ENCODE measurements at regions not wholly inside any gene's neighbourhood (a gene's known extent, or its start where the extent isn't known, plus 50 kb on each side); places are given as distances from the start of the nearest gene placed in this dataset.
"Not testable (repeated sequence)": the region's sequence is repeated elsewhere in the genome, so short reads cannot be mapped to it uniquely, and the experiment has no call there.

DNA sequence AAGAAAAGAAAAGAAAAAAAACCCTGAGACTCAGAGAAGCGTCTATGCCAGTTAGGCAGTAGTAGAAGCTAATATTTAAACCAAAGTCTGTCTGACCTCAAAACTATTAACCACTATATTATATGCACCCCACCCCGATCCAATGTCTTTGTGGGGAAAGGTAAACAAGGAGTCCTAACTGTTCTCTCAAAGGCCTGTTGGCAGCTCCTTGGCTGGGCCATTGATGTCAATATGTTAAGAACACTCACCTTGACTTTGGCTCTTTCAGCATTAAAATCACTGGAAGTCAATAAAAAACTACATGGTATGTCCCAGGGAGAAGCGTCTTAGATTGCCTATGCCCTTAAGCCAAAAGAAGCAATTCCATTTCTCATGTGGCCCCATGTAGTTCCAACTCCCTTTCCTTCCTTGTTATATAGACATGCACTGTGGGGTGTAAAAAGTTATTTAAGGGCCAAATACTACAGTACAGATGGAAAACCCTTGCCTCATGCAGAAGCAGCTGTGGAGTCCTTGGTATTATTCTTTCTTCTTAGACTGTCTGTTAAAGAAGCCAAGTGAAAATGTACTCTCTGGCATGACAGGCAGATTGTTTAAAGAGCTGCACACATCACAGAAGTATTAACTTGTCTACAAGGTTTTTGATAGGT, 308.6 kb upstream of the RPS23 start:
- DNase-seq (ENCODE audit: insufficient read length, low spot score) (no peak), FAIRE-seq (no peak)

- FAIRE-seq (no peak), DNase-seq (ENCODE audit: insufficient read length, low spot score) (no peak)
These were observed 308.0 kb upstream of the RPS23 start for GRCh38 chr5:82586181-82586580.

GRCh38 chr5:82584631-82585030, 306.5 kb upstream of the RPS23 start:
- DNase-seq (ENCODE audit: insufficient read length, low spot score) (no peak), FAIRE-seq (no peak)

GRCh38 chr5:82583331-82583730, 305.2 kb upstream of the RPS23 start:
- DNase-seq (ENCODE audit: insufficient read length, low spot score); FAIRE-seq: not testable (repeated sequence)

GRCh38 chr5:82564963-82565362, 286.8 kb upstream of the RPS23 start:
- no peak for FAIRE-seq

DNA sequence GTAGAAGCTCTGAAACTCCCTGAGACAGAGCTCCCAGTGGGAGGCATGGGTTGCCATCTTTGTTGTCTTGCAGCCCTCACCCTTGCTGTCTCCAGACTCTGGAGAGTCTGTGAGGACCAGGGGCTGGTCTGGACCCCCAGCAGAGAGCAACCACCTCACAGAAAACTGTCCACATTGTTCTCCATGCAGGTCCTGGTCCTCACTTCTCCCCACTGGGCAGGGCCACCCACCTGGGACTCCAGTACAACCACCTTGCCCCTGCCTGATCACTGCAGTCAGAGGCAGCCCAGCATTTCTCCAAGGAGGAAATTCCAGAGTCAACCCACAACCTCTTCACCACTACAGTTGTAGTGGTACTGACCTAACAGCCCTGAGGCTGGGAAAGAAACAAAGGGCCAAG, 285.6 kb upstream of the RPS23 start:
- FAIRE-seq (no peak), DNase-seq (ENCODE audit: insufficient read length, low spot score) (no peak)

More at GRCh38 chr5:82564963-82565362, 286.8 kb upstream of the RPS23 start:
- DNase-seq (ENCODE audit: insufficient read length, low spot score) = no peak

- DNase-seq (ENCODE audit: insufficient read length, low spot score) (no peak), FAIRE-seq (no peak)
These were observed 284.6 kb upstream of the RPS23 start for GRCh38 chr5:82562696-82563240.

DNA sequence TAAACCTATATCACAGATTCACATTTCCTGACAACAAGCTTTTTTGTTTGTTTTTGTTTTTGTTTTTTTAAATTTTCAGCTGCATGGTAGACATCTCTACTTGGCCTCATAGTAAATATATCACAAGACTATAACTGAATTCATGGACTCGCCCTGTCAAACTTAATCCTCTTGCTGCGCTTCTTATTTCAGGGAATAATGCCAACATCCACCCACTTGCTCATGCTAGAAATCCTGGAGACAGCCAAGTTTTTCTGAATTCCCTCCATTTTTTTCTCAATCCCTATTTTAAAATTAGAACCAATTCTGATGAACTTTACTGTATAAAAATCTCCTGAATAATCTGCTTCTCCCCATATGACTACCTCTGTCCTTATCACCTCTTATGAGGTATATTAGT, 283.6 kb upstream of the RPS23 start:
- FAIRE-seq (no peak), DNase-seq (ENCODE audit: insufficient read length, low spot score) (no peak)

- DNase-seq (ENCODE audit: insufficient read length, low spot score) (no peak), FAIRE-seq (no peak)
These were observed 282.8 kb upstream of the RPS23 start for GRCh38 chr5:82560969-82561368.

GRCh38 chr5:82560561-82560960, 282.4 kb upstream of the RPS23 start:
- FAIRE-seq = no peak
- DNase-seq (ENCODE audit: insufficient read length, low spot score) = no peak

DNA sequence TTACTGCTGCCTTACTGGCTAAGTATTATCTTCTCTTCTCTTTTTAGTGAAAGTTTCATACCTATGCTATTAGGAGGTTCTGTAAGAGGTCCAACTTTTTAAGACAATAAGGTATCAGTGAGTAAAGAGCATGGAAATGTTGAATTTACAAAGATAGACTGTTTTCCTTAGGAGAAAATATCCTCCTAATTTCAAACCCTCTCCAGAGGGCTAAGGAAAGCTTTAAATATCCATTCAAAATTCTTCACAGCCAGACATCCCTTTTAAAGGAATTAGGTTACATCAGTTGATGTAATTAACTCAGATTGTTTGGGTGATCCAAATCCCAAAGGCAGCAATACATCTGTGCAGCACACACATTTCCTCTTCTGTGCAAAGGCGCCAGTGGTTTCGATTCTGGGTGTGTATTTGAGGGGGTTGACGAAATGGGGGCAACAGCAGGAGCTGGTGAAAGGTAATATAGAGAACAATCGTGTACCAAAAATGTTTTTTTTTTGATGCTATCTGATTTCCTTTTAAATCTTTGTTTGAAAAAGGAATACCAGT, 273.8 kb upstream of the RPS23 start:
- DNase-seq (ENCODE audit: insufficient read length, low spot score) (no peak), FAIRE-seq (no peak)

DNA sequence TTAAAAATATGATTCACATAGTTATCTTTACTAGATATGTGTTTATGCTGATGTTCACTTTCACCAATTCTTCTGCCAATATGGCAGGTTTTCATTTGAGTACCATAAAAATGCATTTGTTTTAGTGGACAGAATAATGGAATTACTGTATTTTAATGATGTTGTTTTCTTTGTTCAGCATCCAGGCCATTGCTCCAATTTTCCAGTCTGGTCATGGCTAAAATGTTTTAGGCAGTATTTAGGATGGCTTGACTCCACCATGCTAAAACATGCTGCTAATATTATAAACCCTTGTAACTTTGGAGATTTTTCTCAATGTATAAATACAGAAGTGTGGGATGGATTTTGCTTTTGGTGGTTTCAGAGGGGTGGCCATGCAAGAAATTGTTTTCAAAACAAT, 273.0 kb upstream of the RPS23 start:
- FAIRE-seq (no peak), DNase-seq (ENCODE audit: insufficient read length, low spot score) (no peak)

DNA sequence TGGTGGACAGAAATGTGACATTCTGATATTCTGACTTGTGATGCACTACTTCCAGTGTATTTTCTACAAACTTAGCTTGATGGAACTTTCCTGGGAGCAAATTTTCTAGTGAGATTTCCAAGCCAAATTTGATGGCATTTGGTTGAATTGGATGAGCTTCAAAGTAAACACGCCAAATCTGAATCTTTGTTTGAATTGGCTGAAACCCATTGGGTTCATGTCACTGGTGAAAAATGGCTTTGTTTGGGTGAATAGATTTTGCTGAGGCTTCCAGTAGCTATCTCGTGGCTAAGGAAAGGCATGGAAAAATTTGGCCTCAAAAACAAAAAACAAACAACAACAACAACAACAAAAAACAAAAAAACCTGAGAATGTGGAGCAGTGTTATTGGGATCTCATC, 271.1 kb upstream of the RPS23 start:
- FAIRE-seq = no peak

DNA sequence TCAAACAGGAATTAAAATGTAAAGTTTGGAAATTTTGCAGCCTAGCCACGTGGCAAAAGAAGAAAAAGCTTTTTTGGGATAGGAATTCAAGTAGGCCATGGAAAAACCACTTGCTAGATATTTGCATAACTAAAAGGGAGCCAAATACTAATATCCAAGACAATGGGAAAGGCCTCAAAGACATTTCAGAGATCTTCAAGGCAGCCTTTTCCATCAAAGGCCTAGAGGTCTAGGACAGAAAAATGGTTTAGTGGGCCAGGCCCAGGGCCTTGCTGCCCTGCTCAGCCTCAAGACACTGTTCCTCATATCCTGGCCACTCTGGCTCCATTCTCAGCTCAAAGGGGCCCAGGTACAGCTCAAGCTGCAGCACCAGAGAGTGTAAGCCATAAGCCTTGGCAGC, 265.9 kb upstream of the RPS23 start:
- no peak for DNase-seq (ENCODE audit: insufficient read length, low spot score)
- FAIRE-seq = no peak

More for the DNA sequence above, 271.1 kb upstream of the RPS23 start:
- no peak for DNase-seq (ENCODE audit: insufficient read length, low spot score)

DNA sequence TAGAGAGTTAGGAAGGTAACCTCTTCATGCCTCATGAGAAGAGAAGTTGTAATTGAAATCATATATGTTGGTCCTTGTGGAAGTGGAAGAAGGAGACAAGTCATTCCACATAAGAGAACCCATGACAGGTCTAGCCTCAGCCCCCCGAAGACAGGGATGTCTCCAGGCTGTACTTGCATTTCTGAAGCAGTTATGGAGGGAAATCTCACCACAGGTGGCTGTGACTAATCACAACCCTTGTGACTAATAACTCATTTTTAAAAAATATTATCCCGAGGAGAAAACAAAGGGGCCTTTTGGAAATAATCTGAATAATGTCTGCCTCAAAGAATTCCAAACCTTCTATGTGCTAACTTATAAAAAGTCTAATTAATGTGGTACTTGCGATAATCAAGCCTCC, 262.1 kb upstream of the RPS23 start:
- no peak for FAIRE-seq
- DNase-seq (ENCODE audit: insufficient read length, low spot score) = no peak

GRCh38 chr5:82538339-82539034, 260.3 kb upstream of the RPS23 start:
- FAIRE-seq = no peak
- DNase-seq (ENCODE audit: insufficient read length, low spot score) = no peak

DNA sequence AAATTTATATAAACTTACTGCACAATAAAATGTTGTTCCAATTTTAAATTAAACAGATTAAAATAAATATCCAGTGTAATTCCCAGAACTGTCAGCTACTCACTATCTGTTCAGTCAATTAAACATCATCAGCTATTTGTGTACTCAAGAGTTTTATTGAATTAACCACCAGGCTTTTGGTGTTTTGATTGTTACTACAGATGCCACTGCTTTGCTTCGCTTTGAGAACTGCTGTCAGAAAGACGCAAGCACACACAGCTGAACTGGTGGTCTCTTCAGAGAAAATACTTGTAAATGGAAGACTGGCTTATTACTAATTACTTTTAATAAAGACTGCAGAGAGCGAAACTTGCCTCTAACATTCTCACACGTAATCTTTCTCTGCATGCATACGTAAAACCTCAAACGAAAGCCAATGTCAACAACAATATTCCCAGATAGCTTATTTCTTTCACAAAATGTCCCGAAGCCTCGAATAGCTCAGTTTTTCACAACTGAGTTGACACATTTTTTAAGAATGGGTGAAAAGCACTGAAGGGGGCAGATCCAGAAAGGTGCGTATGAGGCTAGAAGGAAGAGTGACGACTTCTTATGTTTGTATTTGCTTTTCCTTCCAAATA, 259.6 kb upstream of the RPS23 start:
- no peak for FAIRE-seq
- DNase-seq (ENCODE audit: insufficient read length, low spot score) = no peak

GRCh38 chr5:82534986-82535385, 256.8 kb upstream of the RPS23 start:
- FAIRE-seq (no peak), DNase-seq (ENCODE audit: insufficient read length, low spot score) (no peak)

GRCh38 chr5:82532075-82532474, 253.9 kb upstream of the RPS23 start:
- FAIRE-seq; DNase-seq (ENCODE audit: insufficient read length, low spot score): not testable (repeated sequence)

- DNase-seq (ENCODE audit: insufficient read length, low spot score) = no peak
- no peak for FAIRE-seq
These were observed 248.4 kb upstream of the RPS23 start for GRCh38 chr5:82526540-82526939.

- DNase-seq (ENCODE audit: insufficient read length, low spot score) (no peak), FAIRE-seq (no peak)
These were observed 247.5 kb upstream of the RPS23 start for GRCh38 chr5:82525626-82526025.

Data from HTR-8/SVneo (cell line).